ENCODE measurements at regions not wholly inside any gene's neighbourhood (a gene's known extent, or its start where the extent isn't known, plus 50 kb on each side); places are given as distances from the start of the nearest gene placed in this dataset.

GRCh38 chr4:12584116-12584875 lies 899.8 kb downstream of the RAB28 start:
- DNase-seq (ENCODE audit: low spot score), result no peak

- DNase-seq (ENCODE audit: low spot score), result no peak
Observed at GRCh38 chr4:12583275-12583674, 900.9 kb downstream of the RAB28 start.

GRCh38 chr4:12580787-12581186 lies 903.4 kb downstream of the RAB28 start:
- no peak for DNase-seq (ENCODE audit: low spot score)

DNA sequence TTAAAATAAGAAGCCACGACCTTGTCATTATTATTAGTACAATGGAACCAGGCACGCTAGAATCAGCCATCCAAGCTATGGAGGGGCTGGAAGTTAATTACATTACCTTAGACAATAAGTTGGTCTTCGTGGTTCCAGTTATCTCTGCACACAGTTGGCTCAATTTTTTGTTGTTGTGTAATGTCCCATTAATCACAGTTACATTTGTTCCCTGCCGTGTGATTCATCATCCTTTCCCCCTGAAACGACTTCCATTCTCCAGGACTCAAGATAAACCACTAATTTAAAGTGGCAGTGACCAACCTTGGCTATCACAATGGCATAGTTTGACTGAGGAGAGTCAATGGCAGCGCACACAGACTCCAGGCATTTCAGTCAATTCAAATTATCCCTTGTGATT lies 905.0 kb downstream of the RAB28 start:
- no peak for DNase-seq (ENCODE audit: low spot score)

- DNase-seq (ENCODE audit: low spot score), result no peak
Observed at GRCh38 chr4:12576409-12576808, 907.7 kb downstream of the RAB28 start.

DNA sequence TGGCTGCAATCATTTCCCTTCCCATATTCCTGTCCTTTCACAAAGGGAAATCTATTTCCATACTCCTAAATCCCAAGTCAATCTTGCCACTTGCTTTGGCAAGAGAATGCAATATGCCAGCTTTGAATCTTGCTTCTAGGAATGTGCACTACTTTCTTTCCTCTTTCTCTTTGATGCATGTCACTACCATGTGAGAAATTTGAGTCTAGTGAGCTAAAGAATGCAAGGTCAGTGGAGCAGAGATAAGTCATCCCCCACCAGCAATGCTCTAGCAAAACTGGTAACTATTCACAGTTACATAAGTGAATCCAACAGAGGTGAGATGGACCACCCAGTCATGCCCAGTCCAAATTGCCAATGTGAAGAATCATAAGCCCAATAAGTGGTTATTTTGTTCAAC lies 910.4 kb downstream of the RAB28 start:
- DNase-seq (ENCODE audit: low spot score), result no peak

- no peak for DNase-seq (ENCODE audit: low spot score)
Observed at GRCh38 chr4:12562476-12563140, 921.5 kb downstream of the RAB28 start.

DNA sequence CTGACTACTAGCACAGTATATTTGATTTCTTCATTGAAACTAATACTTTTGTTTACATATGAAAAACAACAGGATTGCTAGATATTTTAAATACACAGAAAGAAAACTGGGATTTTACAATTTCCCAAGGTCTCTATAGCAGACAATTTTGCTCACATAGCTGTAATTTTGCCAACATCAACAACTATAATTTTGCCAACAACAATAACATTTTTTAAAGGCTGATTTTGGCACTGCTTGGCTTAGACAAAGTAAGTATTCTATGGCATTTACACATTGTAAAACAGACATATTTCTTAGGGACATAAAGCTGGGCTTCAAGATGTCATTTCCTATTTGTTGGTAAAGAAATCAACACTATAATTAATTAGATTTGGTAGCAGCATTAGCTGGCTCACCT lies 922.1 kb downstream of the RAB28 start:
- no peak for DNase-seq (ENCODE audit: low spot score)

GRCh38 chr4:12555011-12555410 lies 929.1 kb downstream of the RAB28 start:
- no peak for DNase-seq (ENCODE audit: low spot score)

- DNase-seq (ENCODE audit: low spot score), result no peak
Observed at GRCh38 chr4:12548678-12549077, 935.5 kb downstream of the RAB28 start.

DNA sequence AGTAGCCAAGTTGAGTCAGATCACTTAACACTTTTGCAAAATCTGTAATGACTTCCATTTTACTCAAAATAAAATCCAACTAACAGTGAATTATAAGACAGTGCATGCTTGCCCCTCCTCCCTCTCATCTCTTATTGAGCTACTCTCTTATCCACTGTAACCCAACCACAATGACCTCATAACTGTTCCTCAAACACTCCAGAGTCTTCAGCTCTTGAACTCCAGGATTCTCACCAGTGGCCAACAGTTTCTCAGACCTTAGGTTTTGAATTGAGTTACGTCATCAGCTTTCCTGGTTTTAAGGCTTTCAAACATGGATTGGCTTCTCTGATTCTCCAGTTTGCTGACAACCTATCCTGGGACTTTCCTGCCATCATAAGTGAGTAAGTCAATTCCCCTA lies 938.3 kb downstream of the RAB28 start:
- DNase-seq (ENCODE audit: low spot score), result no peak

DNA sequence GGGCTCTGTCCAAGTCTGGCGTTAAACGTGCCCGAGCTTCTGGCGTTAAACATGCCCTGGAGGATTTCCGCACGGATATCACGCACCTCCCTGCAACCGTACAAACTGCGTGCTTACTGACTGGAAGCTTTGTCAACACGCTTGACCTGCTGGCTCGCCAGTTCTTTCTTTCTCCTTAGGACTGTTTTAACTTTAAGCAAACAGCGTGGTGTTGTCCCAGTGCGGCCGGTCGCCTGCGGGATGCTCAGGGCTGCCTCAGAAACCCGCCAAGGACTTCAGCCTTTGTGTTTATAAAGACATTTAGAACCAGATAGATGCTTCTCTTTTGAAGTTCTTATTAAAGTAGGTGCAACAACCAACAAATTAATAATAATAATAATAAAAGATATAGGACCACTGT lies 946.0 kb downstream of the RAB28 start:
- DNase-seq (ENCODE audit: low spot score), result no peak

GRCh38 chr4:12534684-12535083 lies 949.5 kb downstream of the RAB28 start:
- DNase-seq (ENCODE audit: low spot score), result no peak

GRCh38 chr4:12519426-12519825 lies 964.7 kb downstream of the RAB28 start:
- DNase-seq (ENCODE audit: low spot score), result no peak

- no peak for DNase-seq (ENCODE audit: low spot score)
Observed at GRCh38 chr4:12507868-12508481, 976.2 kb downstream of the RAB28 start.

DNA sequence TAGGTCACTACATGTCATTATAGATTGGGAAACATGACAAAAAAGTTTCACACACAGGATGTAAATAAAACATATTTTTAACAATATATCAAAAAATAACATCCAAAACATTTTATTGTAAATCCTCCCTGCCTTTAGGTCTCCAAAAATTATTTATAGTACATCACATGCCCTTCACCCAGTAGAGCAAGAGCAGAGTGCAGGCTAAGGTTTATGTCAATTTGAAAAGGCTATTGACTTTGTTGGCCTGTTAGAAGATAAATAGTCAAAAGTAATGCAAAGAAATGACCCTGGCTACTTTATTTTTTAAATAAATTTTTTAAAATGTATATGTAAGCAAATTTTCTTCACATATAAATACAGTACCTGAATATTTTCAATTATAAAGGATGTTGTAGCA lies 983.7 kb downstream of the RAB28 start:
- no peak for DNase-seq (ENCODE audit: low spot score)

GRCh38 chr4:12499693-12500092 lies 984.4 kb downstream of the RAB28 start:
- DNase-seq (ENCODE audit: low spot score), result no peak

GRCh38 chr4:12495211-12495610 lies 988.9 kb downstream of the RAB28 start:
- no peak for DNase-seq (ENCODE audit: low spot score)

DNA sequence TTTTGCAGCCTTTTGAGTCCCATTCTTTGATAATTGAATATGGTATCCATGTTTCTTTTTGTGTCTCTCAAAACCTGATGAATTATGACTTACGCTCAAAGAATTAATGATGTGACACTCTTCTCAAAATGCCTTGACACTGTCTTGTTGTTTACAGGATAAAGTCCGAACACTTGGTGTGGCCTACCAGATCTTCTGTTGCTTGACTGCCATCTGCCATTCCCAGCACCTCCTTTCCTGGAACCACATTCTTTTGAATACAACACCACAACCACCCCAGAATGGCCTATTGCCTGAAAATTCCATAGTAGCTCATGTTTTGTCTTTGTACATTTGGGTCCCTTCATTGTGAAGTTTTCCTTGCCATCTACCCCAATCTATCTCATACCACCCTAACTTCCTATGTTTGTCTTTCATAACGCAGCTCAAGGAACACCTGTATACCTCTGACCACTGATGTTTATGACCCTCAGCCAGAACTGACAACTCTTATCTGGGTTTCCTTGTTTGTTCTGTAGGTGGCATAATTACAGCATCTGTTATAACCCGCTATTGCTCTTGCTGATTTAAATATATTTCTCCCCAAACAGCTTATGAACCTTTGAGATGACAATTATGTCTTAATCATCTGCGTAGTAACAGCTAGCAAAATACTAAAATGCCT lies 991.3 kb downstream of the RAB28 start:
- no peak for DNase-seq (ENCODE audit: low spot score)

GRCh38 chr4:12488672-12489071 lies 995.5 kb downstream of the RAB28 start:
- no peak for DNase-seq (ENCODE audit: low spot score)

DNA sequence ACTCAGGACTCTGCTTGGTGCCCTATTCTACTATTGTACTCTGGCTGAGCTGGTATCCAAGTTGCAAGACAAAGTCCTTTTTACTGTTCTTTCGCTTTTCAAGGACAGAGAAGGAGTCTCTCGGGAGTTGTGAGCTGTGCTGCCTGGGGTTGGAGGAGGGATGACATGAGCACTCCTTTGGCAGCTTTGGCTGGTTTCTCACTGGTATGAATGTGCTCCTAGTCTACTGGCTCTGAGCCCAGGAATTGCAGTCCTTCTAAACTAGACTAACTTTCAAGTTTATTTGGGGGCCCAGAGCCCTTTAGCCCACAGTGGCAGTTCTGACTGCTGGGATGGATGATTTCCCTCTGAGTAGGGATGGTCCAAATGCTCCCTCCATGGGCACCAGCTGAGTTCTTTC lies 997.1 kb downstream of the RAB28 start:
- no peak for DNase-seq (ENCODE audit: low spot score)

DNA sequence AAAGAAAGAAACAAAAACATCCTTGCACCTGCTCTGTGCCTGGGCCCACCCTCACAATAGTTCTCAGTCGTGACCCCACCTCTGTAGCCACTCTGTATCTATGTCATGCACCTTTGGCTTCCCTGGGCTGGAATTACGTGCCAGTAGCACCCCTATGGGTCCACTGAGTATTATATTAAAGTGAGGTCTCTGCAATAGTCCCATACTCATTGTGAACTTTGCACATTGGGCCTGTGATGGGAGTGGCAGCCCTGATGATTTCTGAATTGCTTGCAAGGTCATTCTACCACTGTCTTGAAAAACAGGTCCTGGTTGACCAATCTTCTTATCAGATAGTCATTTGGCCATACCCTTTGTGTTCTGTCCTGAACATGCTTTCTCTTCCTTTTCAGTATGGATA lies 1012.1 kb downstream of the RAB28 start:
- DNase-seq (ENCODE audit: low spot score), result no peak

DNA sequence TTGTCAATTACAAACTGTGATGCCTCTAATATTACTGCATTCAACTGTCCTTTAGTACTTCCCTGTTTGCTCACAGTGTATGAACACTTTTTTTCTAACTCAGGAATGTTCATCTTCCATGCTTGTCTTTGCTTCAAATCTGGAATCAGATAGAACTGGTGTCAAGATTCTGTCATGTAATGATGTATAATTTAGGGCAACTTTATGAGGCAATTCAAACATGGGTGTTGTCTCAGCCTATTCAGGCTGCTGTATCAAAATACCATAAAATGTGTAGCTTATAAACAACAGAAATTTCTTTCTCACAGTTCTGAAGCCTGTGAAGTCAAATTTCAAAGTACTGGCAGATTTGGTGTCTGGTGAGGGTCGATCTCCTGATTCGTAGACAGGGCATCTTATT lies 1012.9 kb downstream of the RAB28 start:
- DNase-seq (ENCODE audit: low spot score), result no peak
